Transverse colon (tissue), 3 donors: ENCODE measurements at regions not wholly inside any gene's neighbourhood (a gene's known extent, or its start where the extent isn't known, plus 50 kb on each side); places are given as distances from the start of the nearest gene placed in this dataset.

Source experiments
- EP300 ChIP-seq: sonication (generic); formaldehyde crosslinking; IDR thresholded peaks from one replicate; pipeline ENCODE4 v1.6.1; 2017; ENCODE audit warnings: antibody characterized with exemption, low read depth
- POLR2A ChIP-seq: fragments of 450-650 bp; IDR thresholded peaks from one replicate; pipeline ENCODE4 v1.6.1; 2016; ENCODE audit warnings: antibody characterized with exemption, mild to moderate bottlenecking, moderate library complexity
- TF ChIP-seq, protein P1 (sequence below), 5 experiments: fragments of 200-600 bp in 3 of 5; fragments of 450-650 bp in 2 of 5; sonication (generic) in 3 of 5; IDR thresholded peaks; 1 replicate in 2 of 5; 2 replicates in 3 of 5; pipeline ENCODE4 v1.5.1; 2016 to 2017; ENCODE audit warnings: antibody characterized with exemption in 5 of 5, inconsistent platforms in 3 of 5, mild to moderate bottlenecking in 2 of 5, moderate library complexity in 1 of 5

DNA sequence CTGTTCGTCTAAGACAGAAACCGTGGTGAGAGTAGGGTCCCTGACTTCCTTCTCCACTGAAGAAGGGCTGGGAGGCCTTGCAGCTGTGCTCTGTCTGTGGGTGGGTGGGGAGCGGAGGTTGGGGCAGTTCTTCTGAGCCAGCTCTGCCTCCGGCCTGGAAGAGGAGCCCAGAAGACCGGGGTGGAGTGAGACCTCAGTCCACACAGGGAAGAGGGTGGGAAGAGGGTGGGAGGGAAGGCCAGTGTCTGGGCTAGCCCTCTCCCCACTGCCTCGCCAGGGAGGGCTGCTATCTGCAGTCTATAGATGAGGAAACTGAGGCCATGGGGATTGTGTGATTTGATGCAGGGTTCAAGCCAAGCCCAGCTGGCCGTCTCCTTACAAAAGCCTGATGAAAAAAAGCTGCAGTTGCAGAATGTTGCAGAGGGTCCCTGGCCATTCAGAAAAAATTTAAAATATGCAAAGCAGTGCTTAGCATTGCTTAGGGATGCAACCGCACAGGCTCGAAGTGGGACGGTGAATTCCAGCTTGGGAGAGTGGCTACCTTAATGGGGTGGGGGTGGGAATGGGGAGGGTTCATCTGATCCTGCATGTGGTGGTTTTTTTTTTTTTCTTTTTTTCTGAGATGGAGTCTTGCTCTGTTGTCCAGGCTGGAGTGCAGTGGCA, 181.6 kb upstream of the HS6ST1 start:
- TF ChIP-seq, protein P1, sequence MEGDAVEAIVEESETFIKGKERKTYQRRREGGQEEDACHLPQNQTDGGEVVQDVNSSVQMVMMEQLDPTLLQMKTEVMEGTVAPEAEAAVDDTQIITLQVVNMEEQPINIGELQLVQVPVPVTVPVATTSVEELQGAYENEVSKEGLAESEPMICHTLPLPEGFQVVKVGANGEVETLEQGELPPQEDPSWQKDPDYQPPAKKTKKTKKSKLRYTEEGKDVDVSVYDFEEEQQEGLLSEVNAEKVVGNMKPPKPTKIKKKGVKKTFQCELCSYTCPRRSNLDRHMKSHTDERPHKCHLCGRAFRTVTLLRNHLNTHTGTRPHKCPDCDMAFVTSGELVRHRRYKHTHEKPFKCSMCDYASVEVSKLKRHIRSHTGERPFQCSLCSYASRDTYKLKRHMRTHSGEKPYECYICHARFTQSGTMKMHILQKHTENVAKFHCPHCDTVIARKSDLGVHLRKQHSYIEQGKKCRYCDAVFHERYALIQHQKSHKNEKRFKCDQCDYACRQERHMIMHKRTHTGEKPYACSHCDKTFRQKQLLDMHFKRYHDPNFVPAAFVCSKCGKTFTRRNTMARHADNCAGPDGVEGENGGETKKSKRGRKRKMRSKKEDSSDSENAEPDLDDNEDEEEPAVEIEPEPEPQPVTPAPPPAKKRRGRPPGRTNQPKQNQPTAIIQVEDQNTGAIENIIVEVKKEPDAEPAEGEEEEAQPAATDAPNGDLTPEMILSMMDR (IDR thresholded peaks at IDR 0.05), result no peak
- no peak for TF ChIP-seq EP300
- TF ChIP-seq POLR2A, result no peak
